ENCODE measurements at regions not wholly inside any gene's neighbourhood (a gene's known extent, or its start where the extent isn't known, plus 50 kb on each side); places are given as distances from the start of the nearest gene placed in this dataset.

DNA sequence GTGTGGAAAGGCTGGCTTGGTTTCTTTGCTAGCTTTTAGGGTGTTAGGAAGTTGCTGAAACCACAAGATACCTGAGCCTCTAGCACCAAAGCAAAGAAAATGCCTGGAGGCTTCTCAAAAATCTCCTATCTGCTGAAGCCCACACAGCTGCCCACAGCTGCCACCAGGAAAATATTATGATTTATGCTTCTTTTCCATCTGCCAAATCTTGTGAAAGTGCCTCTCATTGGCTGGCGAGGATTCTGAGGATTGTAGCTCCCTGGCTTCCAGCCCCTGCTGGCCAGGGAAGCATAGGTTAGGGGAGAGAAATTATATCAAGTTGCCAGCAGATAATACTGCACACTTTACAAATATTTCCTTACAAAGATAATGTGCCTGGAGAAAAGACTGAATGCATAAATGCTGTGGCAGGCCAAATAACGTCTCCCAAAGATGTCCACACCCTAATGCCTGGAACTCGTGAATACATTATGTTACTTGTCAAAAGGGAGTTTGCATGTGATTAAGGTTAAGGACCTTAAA is 98.4 kb downstream of the MRPL14 start:
- TF ChIP-seq, protein P1, sequence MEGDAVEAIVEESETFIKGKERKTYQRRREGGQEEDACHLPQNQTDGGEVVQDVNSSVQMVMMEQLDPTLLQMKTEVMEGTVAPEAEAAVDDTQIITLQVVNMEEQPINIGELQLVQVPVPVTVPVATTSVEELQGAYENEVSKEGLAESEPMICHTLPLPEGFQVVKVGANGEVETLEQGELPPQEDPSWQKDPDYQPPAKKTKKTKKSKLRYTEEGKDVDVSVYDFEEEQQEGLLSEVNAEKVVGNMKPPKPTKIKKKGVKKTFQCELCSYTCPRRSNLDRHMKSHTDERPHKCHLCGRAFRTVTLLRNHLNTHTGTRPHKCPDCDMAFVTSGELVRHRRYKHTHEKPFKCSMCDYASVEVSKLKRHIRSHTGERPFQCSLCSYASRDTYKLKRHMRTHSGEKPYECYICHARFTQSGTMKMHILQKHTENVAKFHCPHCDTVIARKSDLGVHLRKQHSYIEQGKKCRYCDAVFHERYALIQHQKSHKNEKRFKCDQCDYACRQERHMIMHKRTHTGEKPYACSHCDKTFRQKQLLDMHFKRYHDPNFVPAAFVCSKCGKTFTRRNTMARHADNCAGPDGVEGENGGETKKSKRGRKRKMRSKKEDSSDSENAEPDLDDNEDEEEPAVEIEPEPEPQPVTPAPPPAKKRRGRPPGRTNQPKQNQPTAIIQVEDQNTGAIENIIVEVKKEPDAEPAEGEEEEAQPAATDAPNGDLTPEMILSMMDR (IDR thresholded peaks at IDR 0.05; ENCODE audit: insufficient read depth, low read length) = no peak
- TF ChIP-seq POLR2AphosphoS5 (IDR thresholded peaks at IDR 0.05; ENCODE audit: low read depth) (no peak), GABPA (IDR thresholded peaks at IDR 0.05; ENCODE audit: low read depth) (no peak)
